GM19035 (cell line): ENCODE measurements at regions not wholly inside any gene's neighbourhood (a gene's known extent, or its start where the extent isn't known, plus 50 kb on each side); places are given as distances from the start of the nearest gene placed in this dataset.
A peak's percentile ranks its signal among the peaks of the same experiment; 100 is the strongest.
"Not testable (repeated sequence)": the region's sequence is repeated elsewhere in the genome, so short reads cannot be mapped to it uniquely, and the experiment has no call there.

Source experiments
- ATAC-seq: cut with Tn5 transposase; IDR thresholded peaks from one replicate; pipeline ENCODE4 v1.9.1; 2021; ENCODE audit not compliant: unreplicated experiment

- not testable (repeated sequence) for ATAC-seq
Observed at GRCh38 chr21:14009238-14009981, 201.3 kb downstream of the LIPI start.

DNA sequence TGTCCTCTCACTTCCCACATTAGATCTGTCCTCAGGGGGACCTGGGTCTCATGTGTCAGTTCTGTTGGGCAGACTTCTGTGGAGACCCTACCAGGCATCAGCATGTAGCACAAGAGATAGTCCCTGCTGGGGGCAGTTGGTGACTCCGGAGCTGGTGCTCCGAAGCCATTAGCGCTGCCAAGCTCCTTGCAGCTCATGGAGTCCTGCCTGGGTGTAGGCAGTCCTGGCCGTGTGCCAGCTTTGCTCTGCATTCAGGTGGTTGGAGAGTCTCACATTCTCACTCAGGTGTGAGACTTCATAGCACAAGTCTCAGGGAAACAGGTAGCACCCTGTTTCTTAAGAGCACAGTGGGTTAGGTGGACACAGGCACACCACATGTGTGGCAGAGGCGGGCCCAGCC, 202.3 kb downstream of the LIPI start:
- not testable (repeated sequence) for ATAC-seq

GRCh38 chr21:14008006-14008405, 202.7 kb downstream of the LIPI start:
- not testable (repeated sequence) for ATAC-seq

- not testable (repeated sequence) for ATAC-seq
Observed at GRCh38 chr21:14006144-14006543, 204.6 kb downstream of the LIPI start.

DNA sequence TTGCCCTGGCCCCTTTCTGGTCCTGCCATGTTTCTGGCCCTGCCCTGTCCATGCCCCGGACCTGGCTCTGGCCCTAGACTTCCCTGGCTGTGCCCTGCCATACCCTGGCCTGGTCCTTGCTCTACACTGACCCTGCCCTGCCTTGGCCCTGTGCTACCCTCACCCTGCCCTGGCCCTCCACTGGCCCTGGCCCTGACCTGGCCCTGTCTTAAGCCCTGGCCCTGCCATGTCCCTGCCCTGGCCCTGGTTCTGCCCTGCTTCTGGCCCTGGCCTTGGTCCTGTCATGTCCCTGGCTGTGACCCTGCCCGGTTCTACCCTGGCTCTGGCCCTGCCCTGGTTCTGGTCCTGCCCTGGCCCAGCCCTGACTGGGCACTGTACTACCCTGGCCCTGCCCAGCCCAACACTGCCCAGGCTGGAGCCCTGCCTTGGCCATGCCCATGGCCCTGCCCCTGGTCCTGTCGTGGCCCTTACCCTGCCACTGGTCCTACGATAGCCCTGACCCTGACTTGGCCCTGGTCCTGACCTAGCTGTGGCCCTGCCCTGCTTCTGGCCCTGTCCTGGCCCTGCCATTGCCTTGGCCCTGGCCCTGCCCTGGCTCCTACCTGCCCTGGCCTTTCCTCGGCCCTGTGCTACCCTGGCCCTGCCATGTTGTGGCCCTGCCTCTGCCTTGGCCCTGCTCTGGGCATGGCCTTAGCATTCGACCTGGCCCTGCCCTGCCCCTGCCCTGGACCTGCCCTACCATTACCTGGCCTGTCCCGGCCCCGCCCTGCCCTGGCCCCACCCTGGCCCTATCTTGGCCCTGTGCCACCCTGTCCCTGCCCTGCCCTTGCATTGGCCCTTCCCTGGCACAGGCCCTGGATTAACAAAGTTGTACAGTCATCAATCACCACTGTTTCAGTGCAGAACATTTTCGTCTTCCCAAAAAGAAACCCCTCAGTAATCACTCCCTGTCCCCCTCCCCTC, 223.5 kb downstream of the LIPI start:
- not testable (repeated sequence) for ATAC-seq

DNA sequence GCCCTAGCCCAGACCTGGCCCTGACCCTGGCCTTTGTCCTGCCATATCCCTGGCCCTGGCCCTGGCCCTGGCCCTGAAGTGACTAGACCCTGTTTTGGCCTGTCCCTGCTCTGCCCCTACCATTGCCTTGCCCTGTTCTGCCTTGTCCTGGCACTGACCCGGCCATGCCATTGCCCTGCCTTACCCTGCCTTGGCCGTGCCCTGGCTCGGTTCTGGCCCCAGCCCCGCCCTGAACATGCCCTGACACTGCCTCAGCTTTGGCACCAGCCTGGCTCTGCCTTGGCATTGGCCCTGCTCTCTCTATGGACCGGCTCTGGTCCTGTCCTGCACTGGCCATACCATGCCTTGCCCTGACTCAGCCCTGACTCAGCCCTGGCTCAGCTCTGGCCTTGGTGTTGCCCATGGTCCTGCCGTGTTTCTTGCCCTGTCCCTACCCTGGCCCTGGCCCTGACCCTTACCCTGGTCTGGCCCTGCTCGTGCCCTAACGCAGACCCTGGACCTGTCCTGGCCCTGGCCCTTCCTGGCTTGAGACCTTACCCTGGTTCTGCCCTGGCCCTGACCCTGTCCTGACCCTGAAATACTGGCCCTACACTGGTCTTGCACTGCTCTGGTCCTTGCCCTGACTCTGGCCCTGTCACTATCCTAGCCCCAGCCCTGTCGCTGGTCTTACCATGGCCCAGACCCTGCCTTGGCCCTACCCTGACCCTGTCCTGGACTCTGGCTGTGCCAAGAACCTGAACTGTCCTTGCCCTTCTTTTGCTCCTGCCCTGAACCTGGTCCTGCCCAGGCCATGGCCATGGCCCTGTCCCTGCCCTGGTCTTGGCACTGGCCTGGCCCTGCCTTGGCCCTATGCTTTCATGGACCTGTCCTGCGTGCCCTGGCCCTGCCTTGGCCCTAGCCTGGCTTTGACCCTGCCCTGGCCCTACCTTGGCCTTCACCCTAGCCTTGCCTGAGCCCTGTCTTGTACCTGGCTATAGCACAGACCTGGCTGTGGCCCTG, 224.6 kb downstream of the LIPI start:
- ATAC-seq = not testable (repeated sequence)

- not testable (repeated sequence) for ATAC-seq
Observed at GRCh38 chr21:13985137-13985864, 225.5 kb downstream of the LIPI start.

DNA sequence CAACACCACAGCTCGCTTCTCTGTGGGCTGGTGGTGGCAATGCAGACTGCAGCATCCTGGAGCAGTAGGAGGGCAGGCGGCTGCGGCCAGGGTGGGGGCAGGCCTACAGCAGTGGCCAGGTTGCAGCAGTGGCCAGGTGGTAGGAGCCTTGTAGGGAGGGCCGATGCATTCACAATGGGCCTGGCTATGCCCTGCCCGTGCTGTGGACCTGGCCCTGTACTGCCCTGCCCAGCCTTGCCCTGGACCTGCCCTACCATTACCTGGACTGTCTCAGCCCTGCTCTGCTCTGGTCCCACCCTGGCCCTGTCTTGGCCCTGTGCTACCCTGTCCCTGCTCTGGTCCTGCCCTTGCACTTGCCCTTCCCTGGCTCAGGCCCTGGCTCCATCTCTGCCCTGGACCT, 226.0 kb downstream of the LIPI start:
- not testable (repeated sequence) for ATAC-seq

DNA sequence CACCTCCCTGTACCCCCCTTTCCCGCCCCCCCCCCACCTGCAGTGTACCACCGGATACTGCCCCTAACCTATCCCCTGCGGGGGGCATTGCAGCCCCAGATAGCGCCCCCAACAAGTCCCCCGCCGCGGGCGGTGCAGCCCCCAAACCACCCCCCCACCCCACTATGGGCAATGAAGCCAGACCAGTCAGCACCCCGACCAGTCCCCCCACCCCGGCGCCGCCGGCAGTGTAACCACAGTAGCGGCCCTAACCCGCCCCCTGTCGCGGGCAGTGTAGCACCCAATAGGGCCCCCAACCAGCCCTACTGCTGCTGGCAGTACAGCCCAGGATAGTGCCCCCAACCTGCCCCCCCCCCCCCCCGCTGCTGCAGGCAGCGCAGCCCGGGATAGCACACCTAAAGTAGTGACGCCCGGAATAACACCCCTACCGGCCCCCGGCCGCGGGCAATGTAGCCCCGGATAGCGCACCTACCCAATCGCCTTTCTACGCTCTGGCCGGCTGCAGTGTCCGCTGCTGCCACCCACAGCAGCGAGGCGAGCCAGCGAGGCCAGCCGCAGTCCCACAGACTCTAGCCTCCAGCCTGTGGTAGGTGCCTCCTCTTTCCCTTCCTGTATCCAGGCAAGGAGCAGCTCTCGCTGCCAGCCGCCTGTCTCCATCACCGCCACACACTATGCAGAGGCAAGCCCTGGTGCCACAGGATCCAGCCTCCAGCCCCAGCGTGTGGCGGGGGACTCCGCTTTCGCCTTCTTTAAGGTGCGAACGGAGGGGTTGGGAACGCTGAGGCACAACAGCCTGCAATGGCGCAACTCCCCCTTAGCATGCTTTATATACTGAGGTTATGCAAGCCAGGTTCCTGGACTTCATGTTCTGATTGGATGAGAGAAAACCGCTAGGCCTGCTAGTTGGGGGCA, 229.3 kb downstream of the LIPI start:
- ATAC-seq = not testable (repeated sequence)

DNA sequence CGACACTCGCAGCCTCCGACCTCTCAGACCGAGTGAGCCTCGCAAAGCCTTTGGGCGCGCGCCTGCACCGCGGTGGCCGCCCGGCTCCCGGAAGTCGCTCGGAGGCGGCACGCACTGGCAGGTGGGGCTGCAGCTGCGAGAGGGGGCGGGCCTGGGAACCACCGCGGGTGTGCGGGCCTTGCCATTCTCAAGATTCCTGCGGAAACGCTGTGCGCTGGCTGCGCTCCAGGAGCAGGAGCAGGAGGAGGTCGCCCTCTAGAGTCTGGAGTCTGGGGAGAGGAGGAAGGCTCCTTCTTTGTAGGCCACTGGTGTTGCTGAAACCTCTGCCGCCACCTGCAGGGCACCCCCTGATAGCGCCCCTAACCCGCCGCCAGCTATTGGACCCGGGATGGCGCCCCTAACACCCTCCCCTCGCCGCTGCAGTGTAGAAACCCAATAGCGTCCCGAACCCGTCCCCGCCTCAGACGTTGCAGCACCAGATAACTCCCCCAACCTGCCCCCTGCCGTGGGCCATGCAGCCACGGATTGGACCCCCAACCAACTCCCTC, 230.6 kb downstream of the LIPI start:
- peak; percentile 93 for ATAC-seq

GRCh38 chr21:13979608-13980007, 231.1 kb downstream of the LIPI start:
- ATAC-seq = not testable (repeated sequence)

GRCh38 chr21:13974582-13974981, 236.2 kb downstream of the LIPI start:
- ATAC-seq = not testable (repeated sequence)

GRCh38 chr21:13969853-13970252, 240.9 kb downstream of the LIPI start:
- not testable (repeated sequence) for ATAC-seq

- ATAC-seq = not testable (repeated sequence)
Observed at GRCh38 chr21:13969002-13969401, 241.8 kb downstream of the LIPI start.

- not testable (repeated sequence) for ATAC-seq
Observed at GRCh38 chr21:13963259-13963658, 247.5 kb downstream of the LIPI start.

DNA sequence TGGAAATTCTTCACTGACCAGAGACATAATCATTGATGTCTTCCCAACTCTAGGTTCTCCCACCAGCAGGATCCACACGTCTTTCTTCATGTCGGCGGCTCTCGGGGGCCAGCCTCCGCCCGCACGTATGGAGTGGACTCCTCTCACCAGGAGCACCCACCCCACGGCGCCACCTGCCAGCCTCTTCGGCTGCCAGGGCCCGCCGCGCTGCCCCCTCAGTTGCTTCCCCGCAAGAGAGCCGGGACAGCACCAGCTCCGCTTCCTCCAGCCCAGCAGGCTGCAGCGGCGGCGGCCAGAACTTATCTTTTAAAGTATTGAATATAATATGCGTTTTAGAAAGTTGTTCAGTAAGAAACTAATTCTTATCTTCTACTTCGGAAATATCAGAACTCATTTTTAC, 273.5 kb downstream of the LIPI start:
- ATAC-seq = no peak

GRCh38 chr21:13936033-13936937, 274.5 kb downstream of the LIPI start:
- not testable (repeated sequence) for ATAC-seq
